ENCODE measurements at regions not wholly inside any gene's neighbourhood (a gene's known extent, or its start where the extent isn't known, plus 50 kb on each side); places are given as distances from the start of the nearest gene placed in this dataset.
"Not testable (repeated sequence)": the region's sequence is repeated elsewhere in the genome, so short reads cannot be mapped to it uniquely, and the experiment has no call there.

DNA sequence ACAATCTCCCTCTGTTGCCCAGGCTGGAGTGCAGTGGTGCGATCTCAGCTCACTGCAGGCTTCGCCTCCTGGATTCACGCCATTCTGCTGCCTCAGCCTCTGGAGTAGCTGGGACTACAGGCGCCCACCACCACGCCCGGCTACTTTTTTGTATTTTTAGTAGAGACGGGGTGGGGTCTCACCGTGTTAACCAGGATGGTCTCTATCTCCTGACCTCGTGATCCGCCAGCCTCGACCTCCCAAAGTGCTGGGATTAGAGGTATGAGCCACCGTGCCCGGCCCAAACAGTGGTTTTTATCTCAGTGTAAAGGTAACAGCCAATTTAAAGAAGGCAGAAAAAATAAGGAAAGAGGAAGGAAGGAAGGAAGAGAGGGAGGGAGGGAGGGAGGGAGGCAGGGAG is 288.5 kb upstream of the CDH19 start:
- not testable (repeated sequence) for DNase-seq (ENCODE audit: low read depth)

DNA sequence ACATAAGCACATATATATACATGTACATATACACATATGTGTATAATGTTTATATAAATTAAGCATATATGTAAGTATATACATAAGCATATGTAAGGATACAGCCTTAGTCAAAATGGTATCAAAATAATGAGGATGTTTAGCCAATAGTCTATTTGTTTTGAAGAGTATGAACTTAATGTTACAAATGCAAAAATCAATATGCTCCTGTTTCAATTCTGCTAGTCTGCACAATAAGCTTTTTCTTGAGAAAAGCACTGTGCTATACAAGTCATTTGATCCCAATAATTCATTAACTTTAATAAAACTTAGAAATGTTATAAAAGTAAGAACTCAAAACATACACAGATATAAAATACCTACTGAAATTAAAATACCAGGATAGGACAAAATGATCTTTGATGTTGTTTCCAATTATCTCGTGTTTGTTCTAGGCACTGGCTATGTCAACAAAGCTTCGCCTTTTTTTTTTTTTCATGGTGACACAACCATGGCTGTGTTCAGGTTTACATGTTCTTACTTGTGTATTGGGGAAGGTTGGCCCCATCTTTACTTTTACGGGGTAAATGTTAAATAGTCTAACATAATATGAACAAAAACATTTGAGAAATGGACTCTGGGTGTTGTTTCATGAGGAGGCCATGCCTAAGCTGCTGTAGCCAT is 271.1 kb upstream of the CDH19 start:
- DNase-seq (ENCODE audit: low read depth): no peak

DNA sequence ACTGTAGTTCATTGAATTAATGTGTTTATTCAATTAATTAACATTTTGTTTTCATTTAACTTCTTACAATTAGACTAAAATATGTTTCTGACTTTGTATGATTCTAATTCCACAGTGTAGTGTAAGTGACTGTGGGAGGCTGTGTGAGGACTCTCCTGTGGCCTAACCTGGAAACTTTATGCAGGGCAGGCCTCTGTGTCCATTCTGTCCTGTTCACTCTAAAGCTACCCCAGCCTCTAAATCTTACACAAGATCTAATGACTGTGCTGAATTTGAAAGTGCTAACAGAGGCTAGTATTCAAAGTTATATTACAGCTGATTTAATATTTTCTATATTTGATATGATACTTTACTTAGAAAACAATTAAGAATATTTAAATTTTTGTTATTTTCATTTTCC is 270.5 kb upstream of the CDH19 start:
- DNase-seq (ENCODE audit: low read depth): no peak

DNA sequence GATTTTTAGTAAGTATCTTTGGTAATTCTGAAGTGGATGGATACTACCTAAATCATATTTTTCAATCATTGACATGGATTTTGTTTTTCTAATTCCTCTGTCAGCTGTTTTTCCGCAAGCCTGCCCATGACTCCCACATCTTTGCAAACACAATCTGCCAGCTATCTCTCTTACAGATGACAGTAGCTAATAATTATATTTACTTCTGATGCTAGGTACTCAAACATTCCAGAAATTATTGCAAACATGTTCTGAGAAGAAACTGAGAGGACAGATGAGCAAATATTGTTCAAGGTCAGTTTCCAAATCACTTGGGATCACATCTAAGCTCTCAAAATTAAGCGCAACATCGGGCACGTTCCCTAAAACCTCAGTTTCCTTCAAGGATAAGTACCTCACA is 270.0 kb upstream of the CDH19 start:
- no peak for DNase-seq (ENCODE audit: low read depth)

DNA sequence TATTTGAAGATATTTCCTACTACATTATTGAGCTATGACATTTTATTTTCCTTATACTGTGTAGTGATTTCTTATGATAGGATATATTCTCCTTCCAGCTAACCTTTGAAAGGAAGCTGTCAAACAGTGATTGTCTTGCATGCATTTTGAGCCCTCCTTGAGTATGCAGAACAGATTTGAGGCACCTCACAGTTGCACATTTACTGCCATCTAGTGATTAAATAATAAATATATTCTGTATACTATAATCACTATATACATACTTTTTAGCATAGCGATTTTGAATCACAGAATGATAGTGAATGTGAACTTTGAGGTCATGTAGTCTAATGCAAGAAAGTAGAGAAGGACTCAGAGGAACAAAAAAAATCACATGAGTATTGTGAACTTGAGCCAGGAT is 268.4 kb upstream of the CDH19 start:
- DNase-seq (ENCODE audit: low read depth): no peak

DNA sequence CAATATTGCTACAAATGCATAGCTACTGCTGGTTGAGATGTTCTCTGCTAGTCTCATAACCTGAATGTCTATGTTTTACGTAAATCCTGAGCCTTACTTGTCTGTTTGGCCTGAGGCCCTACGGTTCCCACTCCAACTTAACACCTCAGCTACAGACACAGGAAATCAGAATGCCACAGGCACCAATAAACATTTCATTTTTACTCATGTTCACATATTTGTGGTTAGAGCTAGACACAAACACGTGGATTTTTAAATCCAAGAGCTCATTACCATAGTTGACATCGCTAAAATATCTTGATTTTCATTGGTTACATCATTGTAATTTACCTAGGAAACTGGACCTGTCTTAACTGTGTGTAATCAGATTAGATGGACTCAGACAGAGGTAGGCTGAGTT is 263.8 kb upstream of the CDH19 start:
- DNase-seq (ENCODE audit: low read depth): peak; percentile 59

DNA sequence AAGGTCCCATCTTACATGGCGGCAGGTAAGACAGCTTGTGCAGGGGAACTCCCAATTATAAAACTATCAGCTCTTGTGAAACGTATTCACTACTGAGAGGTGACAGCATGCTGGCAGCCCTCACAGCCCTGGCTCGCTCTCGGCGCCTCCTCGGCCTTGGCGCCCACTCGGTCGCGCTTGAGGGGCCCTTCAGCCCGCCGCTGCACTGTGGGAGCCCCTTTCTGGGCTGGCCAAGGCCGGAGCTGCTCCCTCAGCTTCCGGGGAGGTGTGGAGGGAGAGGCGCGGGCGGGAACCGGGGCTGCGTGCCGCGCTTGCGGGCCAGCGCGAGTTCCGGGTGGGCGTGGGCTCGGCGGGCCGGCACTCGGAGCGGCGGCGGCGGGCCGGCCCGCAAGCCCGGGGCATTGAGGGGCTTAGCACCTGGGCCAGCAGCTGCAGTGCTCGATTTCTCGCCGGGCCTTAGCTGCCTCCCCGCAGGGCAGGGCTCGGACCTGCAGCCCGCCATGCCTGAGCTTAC is 262.6 kb upstream of the CDH19 start:
- not testable (repeated sequence) for DNase-seq (ENCODE audit: low read depth)

DNA sequence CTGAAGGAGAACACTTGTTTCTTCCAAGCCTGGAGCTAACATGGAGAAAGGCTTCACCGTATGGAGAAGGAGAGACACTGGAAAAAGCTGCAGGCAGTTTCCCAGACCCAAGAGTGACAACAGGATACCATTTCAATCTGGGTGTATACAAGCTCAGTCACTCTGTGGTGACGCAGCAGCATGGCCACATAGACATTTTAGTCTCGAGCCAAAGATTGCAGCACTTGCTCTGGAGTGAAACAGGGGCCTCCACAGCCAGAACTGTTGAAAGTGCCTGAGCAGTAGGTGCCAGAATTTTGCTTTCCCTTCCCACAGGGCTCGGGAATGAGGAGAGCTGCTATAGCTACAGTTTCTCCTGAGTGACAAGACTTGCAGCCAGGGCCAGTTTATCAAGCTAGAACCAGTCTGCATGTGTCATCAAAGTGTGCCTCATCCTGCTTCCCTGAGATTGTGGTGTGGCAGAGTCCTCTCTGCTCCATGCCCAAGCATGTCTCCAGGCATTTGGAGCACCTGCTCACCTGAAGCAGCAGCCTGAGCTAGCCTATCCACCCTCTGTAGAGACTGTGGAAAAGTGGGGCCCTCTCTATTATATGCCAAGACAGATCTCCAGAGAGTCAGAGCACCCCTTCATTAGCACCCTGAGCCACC is 234.6 kb upstream of the CDH19 start:
- DNase-seq (ENCODE audit: low read depth): peak; percentile 37

DNA sequence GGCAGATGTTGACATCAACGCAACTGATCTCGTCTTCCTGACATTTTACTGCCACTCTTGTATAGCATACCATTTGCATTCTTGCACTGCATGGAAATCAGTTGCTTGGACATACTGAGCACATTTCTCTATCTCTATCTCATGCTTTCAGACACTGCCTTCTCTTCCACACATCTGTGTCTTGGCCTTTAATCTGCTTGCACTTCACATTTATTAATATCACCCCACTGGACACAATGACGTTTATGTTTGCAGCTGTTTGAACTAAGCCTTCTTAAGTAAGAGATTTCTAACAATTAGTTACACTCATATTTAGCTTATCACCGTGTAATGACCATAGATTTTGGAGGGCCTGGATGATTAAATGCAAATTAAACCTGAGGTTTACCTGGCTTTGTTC is 229.8 kb upstream of the CDH19 start:
- DNase-seq (ENCODE audit: low read depth): no peak

DNA sequence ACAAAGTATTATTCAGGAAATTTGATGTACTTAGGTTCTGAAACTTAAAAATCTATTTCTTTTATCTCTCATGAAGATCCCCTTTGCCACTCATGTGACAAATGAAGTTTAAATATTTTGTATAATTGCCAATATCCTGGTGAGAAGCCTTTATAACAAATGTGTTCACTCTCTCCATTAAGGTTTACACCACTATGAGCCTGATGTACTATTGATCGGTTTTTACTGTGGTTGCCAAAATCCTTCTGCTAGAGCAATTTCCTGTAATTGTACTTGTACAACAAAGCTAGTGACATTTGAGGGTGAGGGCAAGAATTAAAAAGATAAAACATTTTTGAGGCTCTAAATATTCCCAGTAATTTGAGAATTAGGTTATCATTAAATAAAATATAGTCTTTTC is 222.3 kb upstream of the CDH19 start:
- DNase-seq (ENCODE audit: low read depth): no peak

DNA sequence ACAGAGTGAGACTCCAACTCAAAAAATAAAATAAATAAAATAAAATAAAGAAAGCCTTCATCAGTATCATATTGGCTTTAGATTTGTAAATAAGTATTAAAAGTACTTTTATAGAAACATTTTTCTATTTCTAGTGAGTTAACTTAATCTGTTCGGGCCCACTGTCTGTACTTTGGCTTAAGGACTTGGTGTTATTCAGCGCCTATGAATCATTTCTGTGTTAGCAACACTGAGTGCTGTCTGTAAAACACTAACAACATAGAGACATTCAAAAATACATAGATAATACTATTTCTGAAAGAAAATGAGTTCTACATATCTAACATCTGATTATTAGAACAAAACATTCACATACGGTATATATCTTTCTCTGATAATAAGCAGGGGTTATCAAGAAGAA is 221.5 kb upstream of the CDH19 start:
- no peak for DNase-seq (ENCODE audit: low read depth)

DNA sequence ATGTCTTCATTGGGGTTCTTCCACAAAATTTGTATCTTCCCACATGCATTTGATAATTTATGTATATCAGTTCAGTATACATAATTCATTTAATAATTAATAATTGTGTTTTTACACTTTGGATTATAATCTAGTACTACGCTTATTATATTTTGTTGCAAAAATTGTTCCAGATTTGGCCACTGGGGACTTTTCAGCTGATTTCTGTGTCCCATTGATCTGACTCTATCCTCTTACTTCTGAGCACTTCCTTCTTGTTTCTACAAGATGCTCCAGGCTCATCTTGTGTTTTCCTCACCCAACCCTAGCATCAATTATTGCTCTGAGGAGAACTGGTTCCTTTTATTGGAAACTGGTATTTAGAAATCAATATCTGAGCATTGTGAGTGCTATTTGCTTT is 215.3 kb upstream of the CDH19 start:
- no peak for DNase-seq (ENCODE audit: low read depth)

DNA sequence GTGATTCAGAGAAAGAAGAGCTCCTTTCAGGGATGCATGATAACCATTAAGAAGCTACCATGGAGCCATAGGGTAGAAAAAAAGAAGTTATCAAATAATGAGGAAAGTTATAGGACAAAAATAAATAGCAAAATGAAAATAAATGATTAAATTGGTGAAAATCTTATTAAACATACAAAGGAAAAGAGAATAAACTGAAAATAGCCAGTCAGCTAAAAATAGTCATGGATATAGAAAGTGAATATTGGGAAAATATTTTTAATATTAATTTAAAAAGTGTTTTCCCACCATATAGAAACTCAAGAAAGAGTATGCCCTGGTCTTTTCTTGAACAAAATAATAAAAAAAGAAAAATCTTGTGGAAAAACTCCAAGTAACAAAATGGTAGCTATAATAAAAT is 209.2 kb upstream of the CDH19 start:
- no peak for DNase-seq (ENCODE audit: low read depth)

DNA sequence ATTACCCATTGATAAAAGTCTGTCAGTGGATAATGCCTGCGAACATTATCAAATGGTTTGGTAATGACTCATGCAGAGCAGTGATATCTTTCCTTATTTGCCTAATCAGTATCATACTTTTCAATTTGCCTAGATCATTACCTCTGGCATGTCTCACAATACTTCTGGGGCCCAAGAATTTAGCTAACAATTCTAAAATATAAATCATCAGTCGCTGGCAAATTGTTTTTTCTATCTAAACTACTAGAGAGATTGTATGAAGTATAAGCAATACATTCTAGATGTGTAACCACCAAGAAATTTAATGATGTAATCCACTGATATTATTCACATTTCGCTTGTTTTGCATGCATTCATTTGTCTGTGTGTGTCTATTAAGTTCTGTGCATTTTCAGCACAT is 191.2 kb upstream of the CDH19 start:
- no peak for DNase-seq (ENCODE audit: low read depth)

DNA sequence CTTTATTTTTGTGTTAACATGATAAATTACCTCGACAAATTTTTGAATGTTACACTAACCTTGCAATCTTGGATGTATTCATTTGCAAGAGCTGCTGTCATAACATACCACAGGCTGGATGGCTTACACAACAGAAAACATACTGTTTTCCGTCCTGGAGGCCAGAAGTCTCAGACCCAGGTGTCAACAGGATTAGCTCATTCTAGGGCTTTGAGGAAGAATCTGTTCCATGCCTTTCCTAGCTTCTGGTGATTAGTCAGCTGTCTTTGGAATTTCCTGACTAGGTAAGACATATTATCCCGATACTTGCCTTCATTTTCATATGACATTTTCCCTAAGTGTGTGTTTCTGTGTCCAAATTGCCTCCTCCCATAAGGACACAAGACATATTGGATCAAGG is 188.6 kb upstream of the CDH19 start:
- DNase-seq (ENCODE audit: low read depth): peak; percentile 32

DNA sequence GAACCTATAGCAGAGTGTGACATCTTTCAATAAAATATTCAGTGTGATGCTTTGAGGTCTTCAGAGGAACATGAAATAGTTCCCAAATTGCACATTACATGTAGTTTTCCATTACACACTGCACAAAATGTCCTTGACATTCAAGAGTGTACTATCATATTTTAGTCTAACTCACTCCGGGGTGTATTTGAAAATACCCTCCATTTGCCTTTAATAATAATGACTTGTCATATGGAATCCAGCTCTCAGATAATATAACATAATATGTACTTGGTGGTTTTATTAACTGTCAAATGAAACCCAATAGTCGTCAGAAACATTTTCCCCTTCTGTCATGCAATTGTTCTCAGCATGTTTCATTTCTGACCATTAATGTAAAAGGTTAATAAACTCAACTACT is 176.7 kb upstream of the CDH19 start:
- no peak for DNase-seq (ENCODE audit: low read depth)

DNA sequence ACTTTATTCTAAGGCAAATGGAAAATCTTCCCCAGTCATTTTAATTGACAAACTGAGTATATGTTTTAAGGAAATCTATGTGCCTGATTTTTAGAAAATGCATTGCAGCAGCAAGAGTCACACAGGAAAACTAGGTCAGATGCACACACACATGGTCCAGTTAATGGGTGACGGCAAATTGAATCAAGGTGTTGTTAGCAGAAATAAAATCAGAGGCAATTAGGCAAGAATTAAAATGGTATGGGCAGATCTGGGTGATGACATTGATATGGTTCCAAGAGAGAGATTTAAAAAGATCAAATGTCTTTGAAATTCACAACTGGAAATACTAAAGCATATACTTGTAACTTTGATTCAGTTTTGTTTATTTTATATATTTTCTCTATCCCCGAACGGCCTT is 174.2 kb upstream of the CDH19 start:
- DNase-seq (ENCODE audit: low read depth): no peak

DNA sequence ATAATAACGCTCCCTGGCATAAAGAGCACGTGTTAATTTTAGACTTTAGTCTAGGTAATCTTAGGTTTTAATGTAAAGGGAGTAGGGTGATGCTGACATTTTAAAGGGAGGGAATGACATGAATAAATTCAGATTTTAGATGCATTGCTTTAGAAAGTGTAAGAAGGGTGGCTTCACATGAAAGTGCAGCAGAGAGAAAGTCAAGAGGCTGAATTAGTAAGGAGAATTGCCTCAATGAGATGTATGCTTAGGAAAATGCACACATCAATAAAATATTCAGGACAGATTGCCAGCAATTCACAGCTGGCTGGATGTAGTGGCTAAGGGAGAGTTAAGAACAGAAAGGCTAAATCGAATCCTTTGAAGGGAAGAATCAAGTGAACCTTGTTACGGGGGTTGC is 165.5 kb upstream of the CDH19 start:
- DNase-seq (ENCODE audit: low read depth): no peak

DNA sequence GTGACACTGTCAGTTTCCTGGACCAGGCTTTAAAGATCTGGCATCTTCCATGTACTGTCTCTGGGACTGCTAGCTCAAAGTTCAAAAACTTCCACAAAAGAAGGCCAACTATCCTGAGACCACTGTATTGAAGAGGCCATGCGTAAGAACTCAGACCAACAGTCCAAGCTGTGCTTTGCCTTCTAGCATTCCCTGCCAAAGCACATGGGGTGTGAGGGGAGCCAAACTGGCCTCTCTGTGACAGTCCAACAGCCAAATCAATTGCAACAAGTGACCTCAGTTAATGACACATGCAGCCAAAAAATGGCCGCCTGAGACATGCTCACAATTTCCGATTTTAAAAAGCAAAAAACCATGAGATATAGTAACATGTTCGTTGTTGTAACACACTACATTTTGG is 160.3 kb upstream of the CDH19 start:
- no peak for DNase-seq (ENCODE audit: low read depth)

DNA sequence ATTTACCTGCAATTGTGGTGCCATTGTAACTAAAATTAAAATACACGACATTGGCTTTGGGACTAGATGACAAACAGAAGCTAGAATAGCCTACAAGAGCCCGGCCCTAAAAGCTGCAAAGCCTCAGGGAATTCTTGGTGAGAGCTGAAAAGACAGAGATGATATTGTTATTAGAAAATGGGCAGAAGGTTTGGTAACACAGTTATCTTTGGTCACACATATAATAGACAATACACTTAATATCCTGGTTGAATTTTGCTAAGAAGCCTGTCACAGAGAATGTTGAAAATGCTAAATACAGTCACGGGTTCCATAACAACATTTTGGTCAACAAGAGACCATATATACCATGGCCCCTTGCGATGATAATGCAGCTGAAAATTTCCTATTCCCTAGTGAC is 157.3 kb upstream of the CDH19 start:
- DNase-seq (ENCODE audit: low read depth): no peak

DNA sequence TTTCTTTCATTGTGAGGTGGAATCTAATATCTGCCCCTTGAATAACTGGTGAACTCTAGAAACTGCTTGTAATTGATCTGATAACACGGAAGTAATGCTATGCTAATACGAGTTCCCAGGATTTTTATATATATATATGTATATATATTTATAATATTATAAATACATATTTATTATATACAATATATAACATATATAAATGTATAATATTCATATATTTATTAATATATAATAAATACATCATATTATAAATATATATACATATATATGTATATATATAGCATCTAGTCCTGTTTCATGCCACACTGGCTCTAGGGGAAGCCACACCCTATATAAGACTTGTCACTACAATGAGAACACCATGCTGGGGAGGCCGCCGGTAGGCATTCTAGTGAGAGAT is 156.7 kb upstream of the CDH19 start:
- no peak for DNase-seq (ENCODE audit: low read depth)

DNA sequence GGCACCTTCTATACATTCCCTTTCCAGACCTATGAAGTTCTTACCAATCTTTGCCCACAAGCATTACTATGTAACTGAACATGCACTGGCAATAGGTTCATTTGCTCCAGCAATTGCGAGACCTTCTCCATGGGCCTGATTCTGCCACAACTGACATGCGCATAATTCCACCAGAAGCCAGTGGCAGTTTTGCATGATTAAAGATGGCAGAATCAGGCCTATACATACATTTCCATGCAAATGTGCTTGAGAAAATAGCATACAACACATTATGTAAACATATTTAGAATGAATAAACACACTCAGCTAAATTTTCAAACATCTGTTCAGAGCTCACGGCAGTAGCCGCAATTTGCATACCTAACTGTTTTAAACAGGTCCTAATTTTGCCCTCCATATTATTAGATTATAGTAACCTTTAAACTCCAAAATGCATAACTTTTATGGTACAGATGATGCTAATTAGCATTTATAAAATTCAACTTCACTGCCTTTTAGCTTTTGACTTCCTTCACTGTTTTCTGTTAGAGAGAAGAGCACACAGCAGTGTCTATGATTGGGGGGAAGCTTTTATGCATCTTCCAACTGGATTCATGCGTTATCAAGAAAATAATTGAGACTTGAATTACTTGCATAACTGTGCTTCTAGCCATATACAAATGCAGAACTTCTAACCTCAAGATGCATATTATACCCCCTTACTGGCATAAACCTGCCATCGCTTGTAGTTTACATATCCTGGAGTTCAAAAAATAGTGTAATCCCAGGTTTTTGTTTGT is 155.3 kb upstream of the CDH19 start:
- no peak for DNase-seq (ENCODE audit: low read depth)

DNA sequence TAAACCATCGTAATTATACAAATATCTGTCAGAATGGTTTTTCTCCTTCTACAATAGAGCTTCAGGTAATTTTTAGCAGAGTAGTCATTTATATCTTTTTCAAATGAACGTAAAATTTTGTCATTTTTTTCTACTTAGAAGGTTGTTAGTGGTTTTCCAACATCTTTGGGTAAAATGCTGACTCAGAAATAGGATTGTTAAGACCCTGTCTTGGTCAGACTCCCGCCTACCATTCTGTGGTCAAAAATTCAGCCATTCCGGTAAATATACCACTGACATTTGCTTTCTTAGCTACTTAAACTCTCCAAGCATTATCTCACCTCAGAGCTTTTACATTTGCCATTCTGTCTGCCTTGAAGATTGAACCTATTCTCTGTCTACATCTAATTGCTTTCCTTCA is 154.1 kb upstream of the CDH19 start:
- DNase-seq (ENCODE audit: low read depth): no peak
